ENCODE measurements at regions not wholly inside any gene's neighbourhood (a gene's known extent, or its start where the extent isn't known, plus 50 kb on each side); places are given as distances from the start of the nearest gene placed in this dataset.

DNA sequence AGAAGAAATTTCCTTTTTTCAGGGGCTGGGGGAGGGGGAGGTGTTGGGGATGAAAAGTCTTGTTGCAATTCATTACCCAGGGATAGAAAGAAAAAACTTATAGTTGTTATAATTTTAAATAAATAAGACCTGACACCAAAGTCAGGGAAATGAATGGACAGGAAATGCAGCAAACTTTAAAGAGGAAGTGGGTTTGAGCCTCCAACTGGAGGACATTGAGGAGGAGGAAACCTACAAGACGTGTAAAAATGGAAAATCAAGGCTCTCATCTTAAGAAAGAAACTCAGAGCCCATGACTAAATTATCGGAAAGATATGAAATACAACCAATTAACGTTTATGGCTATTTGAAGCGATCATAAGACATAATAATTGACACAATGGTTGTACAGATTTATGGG is 54.4 kb downstream of the NIBAN1 start:
- H3K4me3 ChIP-seq (ENCODE audit: low read depth, low read length), result no peak overlapping the region
- no peak for DNase-seq (ENCODE audit: low read depth)
- H3K36me3 ChIP-seq (ENCODE audit: control insufficient read depth, insufficient read depth, low read length), result no peaks in the 10 kb centered on the region
- H3K27me3 ChIP-seq (ENCODE audit: control insufficient read depth, insufficient read depth, low read length), result no peaks in the 10 kb centered on the region
- POLR2A ChIA-PET, result no interaction called here
- CTCF ChIA-PET, result interaction anchor here (0.9 kb wide), 1 partner anchor 12 kb away, joined by 3 read pairs; no protein-coding TSS in a partner anchor
- TF ChIP-seq, protein P1, sequence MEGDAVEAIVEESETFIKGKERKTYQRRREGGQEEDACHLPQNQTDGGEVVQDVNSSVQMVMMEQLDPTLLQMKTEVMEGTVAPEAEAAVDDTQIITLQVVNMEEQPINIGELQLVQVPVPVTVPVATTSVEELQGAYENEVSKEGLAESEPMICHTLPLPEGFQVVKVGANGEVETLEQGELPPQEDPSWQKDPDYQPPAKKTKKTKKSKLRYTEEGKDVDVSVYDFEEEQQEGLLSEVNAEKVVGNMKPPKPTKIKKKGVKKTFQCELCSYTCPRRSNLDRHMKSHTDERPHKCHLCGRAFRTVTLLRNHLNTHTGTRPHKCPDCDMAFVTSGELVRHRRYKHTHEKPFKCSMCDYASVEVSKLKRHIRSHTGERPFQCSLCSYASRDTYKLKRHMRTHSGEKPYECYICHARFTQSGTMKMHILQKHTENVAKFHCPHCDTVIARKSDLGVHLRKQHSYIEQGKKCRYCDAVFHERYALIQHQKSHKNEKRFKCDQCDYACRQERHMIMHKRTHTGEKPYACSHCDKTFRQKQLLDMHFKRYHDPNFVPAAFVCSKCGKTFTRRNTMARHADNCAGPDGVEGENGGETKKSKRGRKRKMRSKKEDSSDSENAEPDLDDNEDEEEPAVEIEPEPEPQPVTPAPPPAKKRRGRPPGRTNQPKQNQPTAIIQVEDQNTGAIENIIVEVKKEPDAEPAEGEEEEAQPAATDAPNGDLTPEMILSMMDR (IDR thresholded peaks at IDR 0.05; ENCODE audit: insufficient read depth, low read depth, low read length), result no peak

DNA sequence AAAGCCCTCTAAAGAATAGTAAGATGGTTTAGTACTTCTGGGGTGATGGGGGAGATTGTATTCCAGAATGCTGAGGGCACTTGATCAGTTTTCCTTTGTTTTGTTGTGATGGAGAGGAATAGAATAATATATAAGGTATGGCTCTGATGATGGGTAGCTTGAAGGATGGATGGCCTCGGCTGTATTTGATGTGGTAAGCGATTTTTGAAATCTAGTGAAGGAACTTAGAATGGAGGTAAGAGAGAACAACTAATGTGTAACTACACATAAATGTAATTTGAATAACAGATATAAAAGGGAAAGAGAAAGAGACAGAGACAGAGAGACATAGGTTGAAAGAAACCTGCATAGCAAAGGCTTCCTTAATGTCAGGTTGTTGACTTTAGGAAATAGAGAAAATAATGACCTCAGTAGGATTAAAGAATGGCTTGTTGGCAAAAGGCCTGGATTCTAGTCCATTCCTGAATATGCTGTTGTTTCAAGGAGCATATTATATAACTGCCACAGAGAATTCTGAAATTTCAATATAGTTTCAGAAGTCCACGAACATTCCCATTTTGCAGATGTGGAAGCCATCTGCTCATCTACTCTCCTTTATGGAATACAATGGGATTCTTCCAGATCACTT is 58.7 kb downstream of the NIBAN1 start:
- no peaks in the 10 kb centered on the region for H3K27me3 ChIP-seq (ENCODE audit: control insufficient read depth, insufficient read depth, low read length)
- ChIA-PET POLR2A (no interaction called here), CTCF (no interaction called here)
- no peaks in the 10 kb centered on the region for H3K36me3 ChIP-seq (ENCODE audit: control insufficient read depth, insufficient read depth, low read length)
- TF ChIP-seq, protein P1 (IDR thresholded peaks at IDR 0.05; ENCODE audit: insufficient read depth, low read depth, low read length), result no peak
- H3K4me3 ChIP-seq (ENCODE audit: low read depth, low read length), result no peak overlapping the region
- DNase-seq (ENCODE audit: low read depth), result no peak

DNA sequence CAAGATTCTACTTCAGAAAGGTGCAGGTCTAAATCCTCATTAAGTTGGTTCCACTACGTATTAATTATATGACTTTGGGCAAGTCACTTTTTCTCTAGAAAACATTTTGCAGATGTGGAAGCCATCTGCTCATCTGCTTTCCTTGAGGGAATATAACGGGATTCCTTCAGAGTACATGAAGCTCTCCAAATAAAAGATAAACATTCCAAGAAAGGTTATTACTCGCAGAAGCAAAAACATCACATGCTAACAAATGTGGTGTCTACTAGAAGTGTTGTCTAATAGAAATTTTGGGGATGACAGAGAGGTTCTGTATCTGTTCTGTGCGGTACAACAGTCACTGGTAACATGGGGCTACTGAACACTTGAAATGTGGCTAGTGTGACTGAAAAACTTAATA is 60.2 kb downstream of the NIBAN1 start:
- no peaks in the 10 kb centered on the region for H3K27me3 ChIP-seq (ENCODE audit: control insufficient read depth, insufficient read depth, low read length)
- ChIA-PET CTCF (no interaction called here), POLR2A (no interaction called here)
- DNase-seq (ENCODE audit: low read depth), result no peak
- TF ChIP-seq, protein P1 (IDR thresholded peaks at IDR 0.05; ENCODE audit: insufficient read depth, low read depth, low read length), result no peak
- no peaks in the 10 kb centered on the region for H3K36me3 ChIP-seq (ENCODE audit: control insufficient read depth, insufficient read depth, low read length)
- no peak overlapping the region for H3K4me3 ChIP-seq (ENCODE audit: low read depth, low read length)

DNA sequence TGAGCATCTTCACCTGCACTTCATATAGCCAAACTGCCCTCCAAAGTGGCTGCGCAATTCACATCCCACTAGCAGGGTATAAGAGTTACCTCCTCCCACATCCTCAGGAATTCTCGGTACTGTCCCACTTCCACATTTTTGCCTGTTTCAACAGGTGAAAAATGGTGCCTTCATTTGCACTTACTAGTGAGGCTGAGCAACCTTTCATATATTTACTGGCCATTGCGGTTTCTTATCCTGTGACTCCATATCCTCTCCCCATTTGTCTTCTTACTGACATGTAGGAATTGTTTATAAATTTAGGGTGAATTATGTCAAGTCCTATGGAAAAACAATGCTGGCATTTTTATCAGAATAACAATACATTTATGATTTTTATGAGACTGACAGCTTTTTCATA is 61.9 kb downstream of the NIBAN1 start:
- POLR2A ChIA-PET, result no interaction called here
- H3K4me3 ChIP-seq (ENCODE audit: low read depth, low read length), result no peak overlapping the region
- H3K27me3 ChIP-seq (ENCODE audit: control insufficient read depth, insufficient read depth, low read length), result no peaks in the 10 kb centered on the region
- CTCF ChIA-PET, result interaction anchor here (0.9 kb wide), 1 partner anchor 23 kb away, joined by 4 read pairs; no protein-coding TSS in a partner anchor
- TF ChIP-seq, protein P1 (IDR thresholded peaks at IDR 0.05; ENCODE audit: insufficient read depth, low read depth, low read length), result no peak
- H3K36me3 ChIP-seq (ENCODE audit: control insufficient read depth, insufficient read depth, low read length), result no peaks in the 10 kb centered on the region
- DNase-seq (ENCODE audit: low read depth), result no peak

DNA sequence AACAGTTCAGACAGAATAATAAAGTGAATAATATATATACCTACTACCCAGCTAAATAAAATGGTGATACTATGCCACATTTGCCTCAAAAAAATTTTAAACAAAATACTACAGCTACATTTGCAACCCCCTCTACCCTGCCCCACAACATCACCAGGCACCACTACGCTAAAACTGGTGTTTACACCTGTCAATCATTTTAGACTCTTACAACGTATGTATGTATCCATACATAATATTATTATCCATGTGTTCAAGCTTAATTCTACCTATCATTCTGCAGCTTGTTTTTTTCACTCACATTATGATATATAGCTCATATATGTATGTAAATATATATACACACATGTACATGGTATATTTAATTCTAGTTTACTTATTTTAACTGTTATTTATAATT is 62.5 kb downstream of the NIBAN1 start:
- POLR2A ChIA-PET, result no interaction called here
- TF ChIP-seq, protein P1 (IDR thresholded peaks at IDR 0.05; ENCODE audit: insufficient read depth, low read depth, low read length), result no peak
- H3K27me3 ChIP-seq (ENCODE audit: control insufficient read depth, insufficient read depth, low read length), result no peaks in the 10 kb centered on the region
- H3K4me3 ChIP-seq (ENCODE audit: low read depth, low read length), result no peak overlapping the region
- H3K36me3 ChIP-seq (ENCODE audit: control insufficient read depth, insufficient read depth, low read length), result no peaks in the 10 kb centered on the region
- DNase-seq (ENCODE audit: low read depth), result no peak
- CTCF ChIA-PET, result interaction anchor here (1.5 kb wide), 1 partner anchor 24 kb away, joined by 3 read pairs; no protein-coding TSS in a partner anchor
